BLaER1 treated with 17β-estradiol and CSF1 and Interleukin-3, amounts not matched to agents 10 nM and 100 nM (cell line): ENCODE measurements at regions not wholly inside any gene's neighbourhood (a gene's known extent, or its start where the extent isn't known, plus 50 kb on each side); places are given as distances from the start of the nearest gene placed in this dataset.
A peak's percentile ranks its signal among the peaks of the same experiment; 100 is the strongest.

Experiments
- H3K27ac ChIP-seq, 11 experiments: shearing (Covaris generic); formaldehyde crosslinking; 2 replicates each; pipeline ENCODE4 v1.8.1; 2022
- H3K27me3 ChIP-seq, 11 experiments: shearing (Covaris generic); formaldehyde crosslinking; 2 replicates each; pipeline ENCODE4 v1.8.1; 2022
- H3K36me3 ChIP-seq, 11 experiments: shearing (Covaris generic); formaldehyde crosslinking; 2 replicates each; pipeline ENCODE4 v1.8.1; 2022
- H3K4me1 ChIP-seq, 10 experiments: shearing (Covaris generic); formaldehyde crosslinking; 2 replicates each; pipeline ENCODE4 v1.8.1; 2022
- H3K4me2 ChIP-seq, 11 experiments: shearing (Covaris generic); formaldehyde crosslinking; 2 replicates each; pipeline ENCODE4 v1.8.1; 2022
- H3K4me3 ChIP-seq, 10 experiments: shearing (Covaris generic); formaldehyde crosslinking; 2 replicates each; pipeline ENCODE4 v1.8.1; 2022
- H3K9ac ChIP-seq, 11 experiments: shearing (Covaris generic); formaldehyde crosslinking; 2 replicates each; pipeline ENCODE4 v1.8.1; 2022
- H3K9me3 ChIP-seq, 11 experiments: shearing (Covaris generic); formaldehyde crosslinking; replicated peaks in 1 of 11; 2 replicates each; pipeline ENCODE4 v1.8.1; 2022
- H4K20me1 ChIP-seq, 11 experiments: shearing (Covaris generic); formaldehyde crosslinking; 2 replicates each; pipeline ENCODE4 v1.8.1; 2022
- Cebpa-rat ChIP-seq, 11 experiments: shearing (Covaris generic); IDR thresholded peaks; 2 replicates each; pipeline ENCODE4 v1.8.1; 2022

GRCh38 chr7:1368682-1369571 is 90.3 kb downstream of the MICALL2 start:
- peaks cover 0 to 12% (median 0%) of the 10 kb centered on the region in 11 experiments; a peak in 3 of 22 replicates for H4K20me1 ChIP-seq
- H3K4me2 ChIP-seq, result peak overlapping the region; percentile 79 to 98 (median 88)
- peaks cover 0 to 25% (median 0%) of the 10 kb centered on the region in 11 experiments; a peak in 7 of 22 replicates for H3K27me3 ChIP-seq
- H3K36me3 ChIP-seq, result no peaks in the 10 kb centered on the region
- peaks cover 13 to 71% (median 45%) of the 10 kb centered on the region in 10 experiments for H3K4me1 ChIP-seq
- peak overlapping the region in 10 of 11 experiments; percentile 15 to 66 (median 50); a peak in 14 of 22 replicates for H3K9ac ChIP-seq
- peaks cover 0 to 7% (median 0%) of the 10 kb centered on the region in 11 experiments; a peak in 5 of 22 replicates for H3K9me3 ChIP-seq
- peak overlapping the region in 8 of 11 experiments; percentile 9 to 55 (median 41); a peak in 11 of 22 replicates for H3K27ac ChIP-seq
- H3K4me3 ChIP-seq, result peak overlapping the region in 9 of 10 experiments; percentile 38 to 68 (median 52); a peak in 18 of 20 replicates
- TF ChIP-seq Cebpa-rat (IDR thresholded peaks at IDR 0.05), result no peak

DNA sequence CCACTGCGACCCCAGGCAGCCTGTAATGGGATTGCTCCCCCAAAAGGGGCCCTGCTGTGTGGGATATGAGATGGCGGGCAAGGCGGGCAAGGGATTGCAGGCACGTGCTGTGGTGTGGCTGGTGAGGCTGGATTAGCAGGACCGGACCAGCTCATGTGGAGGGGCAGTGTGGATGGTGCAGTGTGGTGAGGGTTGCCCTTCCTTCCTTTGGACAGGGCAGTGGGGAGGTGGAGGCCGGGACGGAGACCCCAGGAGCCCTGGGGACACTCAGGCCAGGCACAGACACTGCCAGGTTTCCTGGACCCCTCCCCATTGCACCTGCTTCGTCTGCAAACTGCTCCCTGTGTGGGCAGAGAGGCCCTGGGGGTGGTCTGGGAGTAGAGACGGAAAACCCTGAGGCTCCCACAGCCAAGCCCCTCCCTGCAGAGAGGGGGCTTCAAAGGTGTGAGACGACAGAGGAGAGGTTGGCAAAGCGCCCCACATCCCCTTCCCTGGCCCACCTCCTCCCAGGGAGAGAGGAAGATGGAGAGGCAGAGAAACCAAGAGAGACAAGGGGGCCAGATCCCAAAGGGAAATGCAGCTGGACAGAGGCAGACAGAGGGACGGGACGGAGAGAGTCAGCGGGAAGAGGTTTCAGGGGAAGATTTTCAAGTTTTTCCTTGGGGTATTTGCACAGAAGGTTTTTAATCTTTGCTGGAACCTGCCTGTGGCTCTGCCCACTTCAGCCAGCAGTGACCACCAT is 89.2 kb downstream of the MICALL2 start:
- peaks cover 0 to 8% (median 0%) of the 10 kb centered on the region in 11 experiments; a peak in 2 of 22 replicates for H4K20me1 ChIP-seq
- no peak overlapping the region for H3K27ac ChIP-seq
- peaks cover 0 to 25% (median 0%) of the 10 kb centered on the region in 11 experiments; a peak in 7 of 22 replicates for H3K27me3 ChIP-seq
- H3K4me1 ChIP-seq, result peaks cover 20 to 82% (median 55%) of the 10 kb centered on the region in 10 experiments
- no peak overlapping the region for H3K4me3 ChIP-seq
- TF ChIP-seq Cebpa-rat (IDR thresholded peaks at IDR 0.05), result no peak
- peak overlapping the region in 7 of 11 experiments; percentile 12 to 65 (median 49); a peak in 10 of 22 replicates for H3K4me2 ChIP-seq
- H3K9ac ChIP-seq, result no peak overlapping the region
- peaks cover 0 to 7% (median 0%) of the 10 kb centered on the region in 11 experiments; a peak in 5 of 22 replicates for H3K9me3 ChIP-seq
- no peaks in the 10 kb centered on the region for H3K36me3 ChIP-seq

DNA sequence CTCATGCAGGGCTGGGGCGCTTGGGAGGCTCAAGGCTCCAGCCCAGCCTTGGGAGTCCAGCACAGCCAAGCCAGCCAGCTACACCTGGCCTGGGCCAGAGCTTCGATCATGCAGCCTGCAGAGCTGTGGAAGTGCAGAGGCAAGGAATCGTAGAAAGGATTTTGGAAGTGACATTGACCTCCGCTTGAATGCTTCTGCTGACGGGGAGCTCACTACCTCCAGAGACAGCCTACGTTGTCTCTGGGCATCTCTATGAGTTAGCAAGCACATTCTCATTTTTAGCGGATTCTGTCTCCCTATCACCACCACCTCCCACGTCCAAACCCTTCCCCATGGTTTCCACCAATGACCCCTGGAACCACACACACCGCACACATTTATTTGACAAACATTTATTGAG is 88.5 kb downstream of the MICALL2 start:
- Histone ChIP-seq H3K27me3 (peaks cover 0 to 25% (median 0%) of the 10 kb centered on the region in 11 experiments; a peak in 7 of 22 replicates), H3K27ac (no peak overlapping the region), H3K4me3 (no peak overlapping the region), H3K9ac (no peak overlapping the region), H3K9me3 (peaks cover 0 to 7% (median 0%) of the 10 kb centered on the region in 11 experiments; a peak in 5 of 22 replicates), H3K4me1 (peaks cover 20 to 84% (median 61%) of the 10 kb centered on the region in 10 experiments), H4K20me1 (peaks cover 0 to 5% (median 0%) of the 10 kb centered on the region in 11 experiments; a peak in 2 of 22 replicates), H3K4me2 (peak overlapping the region in 3 of 11 experiments; percentile 49 to 65 (median 53); a peak in 2 of 22 replicates), H3K36me3 (no peaks in the 10 kb centered on the region)
- TF ChIP-seq Cebpa-rat (IDR thresholded peaks at IDR 0.05), result no peak

DNA sequence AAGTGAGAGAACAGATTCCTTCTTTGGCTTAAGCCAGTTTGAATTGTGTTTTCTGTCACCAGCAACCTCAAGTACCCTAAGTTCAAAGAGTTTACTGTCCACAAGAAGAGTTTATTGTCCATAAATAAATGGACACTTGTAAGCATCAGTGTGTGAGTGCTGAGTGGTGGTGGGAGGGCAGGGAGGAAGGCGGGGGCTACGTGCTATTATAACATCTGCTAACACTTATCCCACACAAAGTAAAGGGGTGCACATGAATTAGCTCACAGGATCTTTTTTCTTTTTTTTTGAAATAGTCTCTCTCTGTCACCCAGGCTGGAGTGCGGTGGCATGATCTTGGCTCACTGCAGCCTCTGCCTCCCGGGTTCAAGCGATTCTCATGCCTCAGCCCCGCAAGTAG is 87.2 kb downstream of the MICALL2 start:
- Histone ChIP-seq H3K27me3 (peaks cover 0 to 24% (median 0%) of the 10 kb centered on the region in 11 experiments; a peak in 7 of 22 replicates), H3K4me2 (no peak overlapping the region), H3K4me3 (no peak overlapping the region), H3K9me3 (no peaks in the 10 kb centered on the region), H4K20me1 (peaks cover 0 to 5% (median 0%) of the 10 kb centered on the region in 11 experiments; a peak in 2 of 22 replicates), H3K4me1 (peaks cover 18 to 78% (median 52%) of the 10 kb centered on the region in 10 experiments; a peak in 19 of 20 replicates), H3K27ac (no peak overlapping the region), H3K36me3 (no peaks in the 10 kb centered on the region), H3K9ac (no peak overlapping the region)
- TF ChIP-seq Cebpa-rat (IDR thresholded peaks at IDR 0.05), result no peak

GRCh38 chr7:1372671-1373379 is 86.4 kb downstream of the MICALL2 start:
- H3K4me2 ChIP-seq, result no peak overlapping the region
- H3K4me3 ChIP-seq, result no peak overlapping the region
- H3K36me3 ChIP-seq, result no peaks in the 10 kb centered on the region
- H3K27me3 ChIP-seq, result peaks cover 0 to 20% (median 0%) of the 10 kb centered on the region in 11 experiments; a peak in 7 of 22 replicates
- H3K9ac ChIP-seq, result no peak overlapping the region
- no peak overlapping the region for H3K27ac ChIP-seq
- TF ChIP-seq Cebpa-rat (IDR thresholded peaks at IDR 0.05), result no peak
- peaks cover 0 to 5% (median 0%) of the 10 kb centered on the region in 11 experiments; a peak in 2 of 22 replicates for H4K20me1 ChIP-seq
- H3K9me3 ChIP-seq, result no peaks in the 10 kb centered on the region
- peaks cover 17 to 76% (median 45%) of the 10 kb centered on the region in 10 experiments; a peak in 19 of 20 replicates for H3K4me1 ChIP-seq

DNA sequence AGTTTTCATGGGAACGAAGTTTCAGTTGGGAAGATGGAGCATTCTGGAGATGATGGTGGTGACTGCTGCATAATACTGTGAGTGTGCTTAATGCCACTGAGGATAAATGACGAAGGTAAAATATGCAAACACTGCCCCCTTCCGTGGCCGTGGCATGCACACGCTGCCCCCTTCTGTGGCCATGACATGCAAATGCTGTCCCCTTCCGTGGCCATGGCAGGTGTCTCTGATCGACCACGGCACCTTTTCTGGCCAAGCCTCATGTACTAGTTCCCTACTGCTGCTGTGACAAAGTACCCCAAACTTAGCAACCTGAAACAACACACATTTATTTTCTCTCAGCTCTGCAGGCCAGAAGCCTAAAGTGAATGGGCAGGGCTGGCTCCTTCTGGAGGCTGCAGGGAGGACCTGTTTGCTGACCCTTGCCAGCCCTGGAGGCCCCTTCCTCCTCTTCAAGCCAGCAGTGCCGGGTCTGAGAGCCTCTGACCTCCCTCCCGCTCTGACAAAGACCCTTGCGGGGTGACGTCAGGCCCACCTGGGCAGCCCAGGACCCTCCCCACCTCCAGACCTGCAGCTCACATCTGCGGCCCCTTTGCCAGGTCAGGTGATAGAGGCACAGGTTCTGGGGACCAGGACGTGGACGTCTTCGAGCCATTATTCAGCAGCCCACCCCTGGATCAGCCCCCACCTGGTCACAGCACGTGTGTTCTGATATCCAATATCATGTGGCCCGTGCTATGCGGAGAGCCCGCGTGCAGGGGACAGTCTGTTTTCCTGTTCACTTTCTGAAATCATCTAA is 82.0 kb downstream of the MICALL2 start:
- H3K9me3 ChIP-seq, result no peaks in the 10 kb centered on the region
- peaks cover 15 to 64% (median 32%) of the 10 kb centered on the region in 10 experiments; a peak in 19 of 20 replicates for H3K4me1 ChIP-seq
- TF ChIP-seq Cebpa-rat (IDR thresholded peaks at IDR 0.05), result no peak
- H3K27me3 ChIP-seq, result no peaks in the 10 kb centered on the region
- no peak overlapping the region for H3K4me3 ChIP-seq
- H4K20me1 ChIP-seq, result no peaks in the 10 kb centered on the region
- no peaks in the 10 kb centered on the region for H3K36me3 ChIP-seq
- no peak overlapping the region for H3K9ac ChIP-seq
- no peak overlapping the region for H3K27ac ChIP-seq
- no peak overlapping the region for H3K4me2 ChIP-seq

DNA sequence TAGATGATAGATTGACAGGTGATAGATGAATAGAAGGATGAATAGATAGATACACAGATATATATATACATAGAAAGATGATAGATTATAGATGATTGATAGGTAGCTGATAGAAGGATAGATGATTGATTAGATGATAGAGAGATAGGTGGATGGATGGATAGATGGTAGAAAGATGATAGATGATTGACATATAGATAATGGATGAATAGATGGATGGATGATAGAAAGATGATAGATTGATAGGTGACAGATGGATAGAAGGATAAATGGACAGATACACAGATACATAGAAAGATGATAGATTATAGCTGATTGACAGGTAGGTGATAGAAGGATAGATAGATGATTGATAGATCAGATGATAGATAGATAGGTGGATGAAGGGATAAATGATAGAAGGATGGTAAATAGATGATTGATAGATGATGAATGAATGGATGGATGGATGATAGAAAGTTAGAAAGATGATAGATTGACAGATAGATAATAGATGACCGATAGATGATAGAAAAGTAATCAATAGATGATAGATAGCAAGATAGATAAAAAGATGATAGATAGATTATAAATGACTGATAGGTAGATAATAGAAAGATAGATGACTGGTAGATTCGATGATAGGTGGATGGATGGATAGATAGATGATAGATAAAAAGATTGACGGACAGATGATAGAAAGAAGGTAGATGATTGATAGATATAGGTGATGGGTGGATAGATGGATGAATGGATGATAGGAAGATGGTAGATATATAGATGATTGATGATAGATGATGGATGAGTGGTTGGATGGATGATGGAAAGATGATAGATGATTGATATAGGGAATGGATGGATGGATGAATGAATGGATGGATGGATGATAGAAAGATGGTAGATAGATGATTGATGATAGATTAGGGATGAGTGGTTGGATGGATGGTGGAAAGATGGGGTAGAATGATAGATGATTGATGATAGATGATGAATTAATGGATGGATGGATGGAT is 80.4 kb downstream of the MICALL2 start:
- no peak for TF ChIP-seq Cebpa-rat (IDR thresholded peaks at IDR 0.05)
- Histone ChIP-seq H3K27ac (no peak overlapping the region), H3K4me1 (peaks cover 21 to 66% (median 43%) of the 10 kb centered on the region in 10 experiments), H3K9ac (no peak overlapping the region), H3K9me3 (peaks cover 0 to 5% (median 0%) of the 10 kb centered on the region in 11 experiments; a peak in 6 of 22 replicates), H3K4me2 (no peak overlapping the region), H3K36me3 (no peaks in the 10 kb centered on the region), H3K4me3 (no peak overlapping the region), H4K20me1 (no peaks in the 10 kb centered on the region), H3K27me3 (no peaks in the 10 kb centered on the region)
